ENCODE measurements at regions not wholly inside any gene's neighbourhood (a gene's known extent, or its start where the extent isn't known, plus 50 kb on each side); places are given as distances from the start of the nearest gene placed in this dataset.
A peak's percentile ranks its signal among the peaks of the same experiment; 100 is the strongest.

GRCh38 chr2:67215214-67216055, 181.7 kb upstream of the ETAA1 start:
- H3K9ac ChIP-seq (ENCODE audit: low read length) = no peak overlapping the region
- no peaks in the 10 kb centered on the region for H3K36me3 ChIP-seq (ENCODE audit: insufficient read depth, low read length)
- no peaks in the 10 kb centered on the region for H3K9me2 ChIP-seq (ENCODE audit: insufficient read depth, low read length)
- H3K4me3 ChIP-seq (ENCODE audit: low read length) = no peak overlapping the region
- H3K27me3 ChIP-seq (ENCODE audit: insufficient read depth, low read depth, low read length) = no peaks in the 10 kb centered on the region
- no peak overlapping the region for H3K27ac ChIP-seq (ENCODE audit: low read length)
- H3K79me2 ChIP-seq (replicated peaks; ENCODE audit: insufficient read depth, low read length) = no peaks in the 10 kb centered on the region
- no peaks in the 10 kb centered on the region for H4K20me1 ChIP-seq (ENCODE audit: insufficient read depth)
- no peaks in the 10 kb centered on the region for H3K9me3 ChIP-seq (ENCODE audit: low read length)
- H2AFZ ChIP-seq (ENCODE audit: low read depth, low read length) = no peak overlapping the region
- TF ChIP-seq, protein P1, sequence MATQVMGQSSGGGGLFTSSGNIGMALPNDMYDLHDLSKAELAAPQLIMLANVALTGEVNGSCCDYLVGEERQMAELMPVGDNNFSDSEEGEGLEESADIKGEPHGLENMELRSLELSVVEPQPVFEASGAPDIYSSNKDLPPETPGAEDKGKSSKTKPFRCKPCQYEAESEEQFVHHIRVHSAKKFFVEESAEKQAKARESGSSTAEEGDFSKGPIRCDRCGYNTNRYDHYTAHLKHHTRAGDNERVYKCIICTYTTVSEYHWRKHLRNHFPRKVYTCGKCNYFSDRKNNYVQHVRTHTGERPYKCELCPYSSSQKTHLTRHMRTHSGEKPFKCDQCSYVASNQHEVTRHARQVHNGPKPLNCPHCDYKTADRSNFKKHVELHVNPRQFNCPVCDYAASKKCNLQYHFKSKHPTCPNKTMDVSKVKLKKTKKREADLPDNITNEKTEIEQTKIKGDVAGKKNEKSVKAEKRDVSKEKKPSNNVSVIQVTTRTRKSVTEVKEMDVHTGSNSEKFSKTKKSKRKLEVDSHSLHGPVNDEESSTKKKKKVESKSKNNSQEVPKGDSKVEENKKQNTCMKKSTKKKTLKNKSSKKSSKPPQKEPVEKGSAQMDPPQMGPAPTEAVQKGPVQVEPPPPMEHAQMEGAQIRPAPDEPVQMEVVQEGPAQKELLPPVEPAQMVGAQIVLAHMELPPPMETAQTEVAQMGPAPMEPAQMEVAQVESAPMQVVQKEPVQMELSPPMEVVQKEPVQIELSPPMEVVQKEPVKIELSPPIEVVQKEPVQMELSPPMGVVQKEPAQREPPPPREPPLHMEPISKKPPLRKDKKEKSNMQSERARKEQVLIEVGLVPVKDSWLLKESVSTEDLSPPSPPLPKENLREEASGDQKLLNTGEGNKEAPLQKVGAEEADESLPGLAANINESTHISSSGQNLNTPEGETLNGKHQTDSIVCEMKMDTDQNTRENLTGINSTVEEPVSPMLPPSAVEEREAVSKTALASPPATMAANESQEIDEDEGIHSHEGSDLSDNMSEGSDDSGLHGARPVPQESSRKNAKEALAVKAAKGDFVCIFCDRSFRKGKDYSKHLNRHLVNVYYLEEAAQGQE (IDR thresholded peaks at IDR 0.05; ENCODE audit: borderline replicate concordance) = peak; percentile 44
- no peak for TF ChIP-seq SMC3 (conservative IDR thresholded peaks at IDR 0.05; ENCODE audit: poor library complexity)
- H3K4me2 ChIP-seq (ENCODE audit: low read length) = no peak overlapping the region
- H3F3A ChIP-seq (ENCODE audit: insufficient read depth, low read length, poor library complexity, severe bottlenecking) = no peaks in the 10 kb centered on the region

DNA sequence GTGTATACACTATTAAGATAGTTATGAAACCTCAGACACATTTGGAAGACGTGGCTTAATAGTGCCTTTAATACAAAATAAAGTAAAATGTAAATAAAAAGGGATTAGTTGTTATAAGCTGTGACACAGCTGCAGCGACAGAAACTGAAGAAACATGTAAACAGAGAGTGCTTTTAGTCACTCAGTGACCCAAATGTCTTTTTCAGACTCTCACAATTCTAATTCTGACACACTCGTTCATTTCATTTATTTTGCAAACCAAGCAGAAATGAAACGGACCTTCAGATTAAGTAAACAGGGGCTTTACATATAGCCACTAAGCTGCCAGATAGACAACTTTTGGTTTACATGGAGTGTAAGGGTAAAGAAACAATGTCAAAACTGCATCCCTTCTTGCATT, 181.0 kb upstream of the ETAA1 start:
- H4K20me1 ChIP-seq (ENCODE audit: insufficient read depth) = no peaks in the 10 kb centered on the region
- H3K9me3 ChIP-seq (ENCODE audit: low read length) = no peaks in the 10 kb centered on the region
- no peaks in the 10 kb centered on the region for H3K36me3 ChIP-seq (ENCODE audit: insufficient read depth, low read length)
- H3K9ac ChIP-seq (ENCODE audit: low read length) = no peak overlapping the region
- no peaks in the 10 kb centered on the region for H3K27me3 ChIP-seq (ENCODE audit: insufficient read depth, low read depth, low read length)
- H3K27ac ChIP-seq (ENCODE audit: low read length) = no peak overlapping the region
- TF ChIP-seq CTCF (IDR thresholded peaks at IDR 0.05; ENCODE audit: poor library complexity, severe bottlenecking) (no peak), RAD21 (conservative IDR thresholded peaks at IDR 0.05) (no peak), POLR2AphosphoS5 (IDR thresholded peaks at IDR 0.05) (no peak), EZH2 (IDR thresholded peaks at IDR 0.05; ENCODE audit: borderline replicate concordance, insufficient read depth, low read length, poor library complexity, severe bottlenecking) (no peak), TAF1 (IDR thresholded peaks at IDR 0.05; ENCODE audit: low read depth) (no peak), SMC3 (conservative IDR thresholded peaks at IDR 0.05; ENCODE audit: poor library complexity) (no peak), MXI1 (conservative IDR thresholded peaks at IDR 0.05; ENCODE audit: poor library complexity, severe bottlenecking) (no peak), EP300 (conservative IDR thresholded peaks at IDR 0.05; ENCODE audit: poor library complexity, severe bottlenecking) (no peak)
- TF ChIP-seq, protein P1 (IDR thresholded peaks at IDR 0.05; ENCODE audit: borderline replicate concordance) = no peak
- no peak overlapping the region for H3K4me2 ChIP-seq (ENCODE audit: low read length)
- no peaks in the 10 kb centered on the region for H3F3A ChIP-seq (ENCODE audit: insufficient read depth, low read length, poor library complexity, severe bottlenecking)
- H3K79me2 ChIP-seq (replicated peaks; ENCODE audit: insufficient read depth, low read length) = no peaks in the 10 kb centered on the region
- no peak overlapping the region for H2AFZ ChIP-seq (ENCODE audit: low read depth, low read length)
- no peak overlapping the region for H3K4me3 ChIP-seq (ENCODE audit: low read length)
- H3K9me2 ChIP-seq (ENCODE audit: insufficient read depth, low read length) = no peaks in the 10 kb centered on the region
